GM12878 (cell line): ENCODE measurements at regions not wholly inside any gene's neighbourhood (a gene's known extent, or its start where the extent isn't known, plus 50 kb on each side); places are given as distances from the start of the nearest gene placed in this dataset.

Experiments
- ATAC-seq: fragments of 200-7000 bp; cut with Tn5 transposase; 3 replicates; pipeline ENCODE4 v1.9.1; 2020; ENCODE audit warnings: mild to moderate bottlenecking, moderate library complexity
- BruUV-seq: library from RNA; stranded (reverse); fragments of 400-500 nt; replicated peaks from 2 replicates; lab custom pipeline; 2021; lab: Mats Ljungman, UMichigan
- CTCF ChIA-PET: fragments of 300-600 bp; sonication (Branson Sonifier 250); formaldehyde crosslinking; extraction: SDS; loops from one replicate; lab custom pipeline; 2021; ENCODE audit warnings: inconsistent platforms; lab: Yijun Ruan, JAX
- POLR2A ChIA-PET: fragments of 350-600 bp; formaldehyde crosslinking; extraction: SDS; loops from one replicate; lab custom pipeline; 2021; ENCODE audit warnings: inconsistent platforms; lab: Charles Lee
- RAD21 ChIA-PET: fragments of 300-600 bp; sonication (Branson Sonifier 250); formaldehyde crosslinking; loops from one replicate; lab custom pipeline; 2023; ENCODE audit warnings: antibody characterized with exemption; ENCODE audit not compliant: unreplicated experiment; lab: Charles Lee
- SMC1A ChIA-PET: fragments of 300-600 bp; sonication (Branson Sonifier 250); formaldehyde crosslinking; loops from one replicate; lab custom pipeline; 2023; ENCODE audit not compliant: unreplicated experiment, uncharacterized antibody; lab: Charles Lee
- DNase-seq: peaks from one replicate; pipeline ENCODE4 v3.0.0-alpha.2; 2011; ENCODE audit warnings: low read depth, low spot score
- FAIRE-seq: peaks from 3 replicates; lab custom pipeline; 2011; peaks lifted over from hg19 to GRCh38; lab: Jason Lieb, UNC
- H2AFZ ChIP-seq: 2 replicates; pipeline ENCODE4 v1.6.0; 2011; ENCODE audit warnings: low read depth, low read length, control low read depth; ENCODE audit not compliant: control insufficient read depth
- H3K27ac ChIP-seq: 2 replicates; pipeline ENCODE4 v1.5.1; 2011; ENCODE audit warnings: control low read depth; ENCODE audit not compliant: control insufficient read depth, insufficient read depth
- H3K27me3 ChIP-seq, 2 experiments: replicated peaks in 1 of 2; 2 replicates each; pipeline versions ENCODE4 v1.6.0 to v1.6.1; 2011; ENCODE audit warnings: low read length in 1 of 2; ENCODE audit not compliant: control insufficient read depth in 2 of 2, insufficient read depth in 2 of 2
- H3K36me3 ChIP-seq, 2 experiments: 2 replicates each; pipeline ENCODE4 v1.5.1; 2011; ENCODE audit warnings: low read length in 1 of 2; ENCODE audit not compliant: control insufficient read depth in 2 of 2, insufficient read depth in 2 of 2
- H3K4me1 ChIP-seq: 2 replicates; pipeline ENCODE4 v1.6.1; 2011; ENCODE audit warnings: mild to moderate bottlenecking, low read length, moderate library complexity, mixed read lengths; ENCODE audit not compliant: control insufficient read depth, insufficient read depth
- H3K4me2 ChIP-seq: 2 replicates; pipeline ENCODE4 v1.6.0; 2011; ENCODE audit warnings: control low read depth; ENCODE audit not compliant: control insufficient read depth, insufficient read depth
- H3K4me3 ChIP-seq: fragments of 200-600 bp; sonication (generic); 2 replicates; pipeline ENCODE4 v1.5.1; 2016
- H3K79me2 ChIP-seq: 2 replicates; pipeline ENCODE4 v1.6.0; 2011; ENCODE audit warnings: low read length; ENCODE audit not compliant: control insufficient read depth, insufficient read depth
- H3K9ac ChIP-seq: 2 replicates; pipeline ENCODE4 v1.8.0; 2011; ENCODE audit warnings: low read length, control low read depth, mixed read lengths; ENCODE audit not compliant: control insufficient read depth, insufficient read depth
- H3K9me3 ChIP-seq: replicated peaks from 3 replicates; pipeline ENCODE4 v1.5.1; 2011; ENCODE audit warnings: mild to moderate bottlenecking, low read length; ENCODE audit not compliant: control insufficient read depth, insufficient read depth
- H4K20me1 ChIP-seq: 2 replicates; pipeline ENCODE4 v1.6.0; 2011; ENCODE audit not compliant: control insufficient read depth, insufficient read depth
- WGBS: methylation state at CpG from one replicate; pipeline ENCODE4 v1.1.6; 2016; ENCODE audit warnings: low lambda C conversion rate; ENCODE audit not compliant: insufficient replicate concordance, insufficient coverage; ENCODE audit errors: missing lambda C conversion rate; 5-methylcytosine and 5-hydroxymethylcytosine counted together
- in situ Hi-C: fragments of 300-500 bp; cut with MboI; formaldehyde crosslinking; loops from 9 replicates; pipeline ENCODE4 v1.14.3; 2018; ENCODE audit warnings: mixed read lengths
- intact Hi-C: fragments of 100-400 bp; cut with micrococcal nuclease; formaldehyde crosslinking; loops from one replicate; pipeline ENCODE4 v1.14.2; 2022; ENCODE audit not compliant: unreplicated experiment
- TF ChIP-seq, protein P1 (sequence below): fragments of 150-350 bp; IDR thresholded peaks from 2 replicates; pipeline ENCODE4 v1.6.1; 2016; ENCODE audit warnings: low read depth, low read length

DNA sequence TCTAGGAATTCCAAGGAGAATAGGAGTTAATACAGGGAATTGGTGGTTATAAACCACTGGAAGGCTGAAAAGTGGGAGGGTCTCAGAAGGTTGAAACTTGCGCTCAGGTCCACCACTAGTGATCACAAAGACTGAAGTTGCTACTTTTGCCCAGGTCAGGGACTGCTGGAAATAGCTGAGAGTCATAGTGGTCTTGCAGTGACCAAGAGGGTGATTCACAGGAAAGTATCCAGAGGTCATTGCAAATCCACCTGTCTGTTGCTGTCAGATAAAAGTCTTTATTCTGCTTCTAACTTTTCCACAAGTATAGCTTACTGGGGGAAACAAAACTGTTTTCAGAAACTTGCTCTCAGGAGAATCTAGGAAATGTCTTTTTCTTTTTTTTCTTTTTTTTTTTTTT lies 211.5 kb upstream of the PRSS1 start:
- POLR2A ChIA-PET = no interaction called here
- no peaks in the 10 kb centered on the region for H4K20me1 ChIP-seq
- H3K79me2 ChIP-seq = no peaks in the 10 kb centered on the region
- H3K27ac ChIP-seq = no peak overlapping the region
- RAD21 ChIA-PET = interaction anchor here (0.6 to 4.9 kb wide), 3 partner anchors 46 to 306 kb away, joined by 3 to 48 read pairs (median 5); no protein-coding TSS in a partner anchor
- no peaks in the 10 kb centered on the region for H3K9me3 ChIP-seq
- FAIRE-seq = no peak
- CTCF ChIA-PET = interaction anchor here (0.6 to 4.3 kb wide), 7 partner anchors 9 to 320 kb away, joined by 3 to 62 read pairs (median 10); no protein-coding TSS in a partner anchor
- no peaks in the 10 kb centered on the region for H3K4me1 ChIP-seq
- no peak overlapping the region for H3K4me3 ChIP-seq
- ATAC-seq = no peak
- TF ChIP-seq, protein P1, sequence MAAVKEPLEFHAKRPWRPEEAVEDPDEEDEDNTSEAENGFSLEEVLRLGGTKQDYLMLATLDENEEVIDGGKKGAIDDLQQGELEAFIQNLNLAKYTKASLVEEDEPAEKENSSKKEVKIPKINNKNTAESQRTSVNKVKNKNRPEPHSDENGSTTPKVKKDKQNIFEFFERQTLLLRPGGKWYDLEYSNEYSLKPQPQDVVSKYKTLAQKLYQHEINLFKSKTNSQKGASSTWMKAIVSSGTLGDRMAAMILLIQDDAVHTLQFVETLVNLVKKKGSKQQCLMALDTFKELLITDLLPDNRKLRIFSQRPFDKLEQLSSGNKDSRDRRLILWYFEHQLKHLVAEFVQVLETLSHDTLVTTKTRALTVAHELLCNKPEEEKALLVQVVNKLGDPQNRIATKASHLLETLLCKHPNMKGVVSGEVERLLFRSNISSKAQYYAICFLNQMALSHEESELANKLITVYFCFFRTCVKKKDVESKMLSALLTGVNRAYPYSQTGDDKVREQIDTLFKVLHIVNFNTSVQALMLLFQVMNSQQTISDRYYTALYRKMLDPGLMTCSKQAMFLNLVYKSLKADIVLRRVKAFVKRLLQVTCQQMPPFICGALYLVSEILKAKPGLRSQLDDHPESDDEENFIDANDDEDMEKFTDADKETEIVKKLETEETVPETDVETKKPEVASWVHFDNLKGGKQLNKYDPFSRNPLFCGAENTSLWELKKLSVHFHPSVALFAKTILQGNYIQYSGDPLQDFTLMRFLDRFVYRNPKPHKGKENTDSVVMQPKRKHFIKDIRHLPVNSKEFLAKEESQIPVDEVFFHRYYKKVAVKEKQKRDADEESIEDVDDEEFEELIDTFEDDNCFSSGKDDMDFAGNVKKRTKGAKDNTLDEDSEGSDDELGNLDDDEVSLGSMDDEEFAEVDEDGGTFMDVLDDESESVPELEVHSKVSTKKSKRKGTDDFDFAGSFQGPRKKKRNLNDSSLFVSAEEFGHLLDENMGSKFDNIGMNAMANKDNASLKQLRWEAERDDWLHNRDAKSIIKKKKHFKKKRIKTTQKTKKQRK = no peak
- TF ChIP-seq, all 136 proteins: peak for 0
- Histone ChIP-seq H3K9ac (no peak overlapping the region), H3K27me3 (no peaks in the 10 kb centered on the region), H3K4me2 (no peak overlapping the region), H2AFZ (no peak overlapping the region), H3K36me3 (no peaks in the 10 kb centered on the region)
- SMC1A ChIA-PET = interaction anchor here (0.6 to 1.9 kb wide), 4 partner anchors 17 to 66 kb away, joined by 3 to 13 read pairs (median 4); no protein-coding TSS in a partner anchor
- intact Hi-C loops = loop anchor here (10.0 kb wide), 1 partner anchor 247 kb away; no protein-coding TSS in a partner anchor
- DNase-seq = no peak
- in situ Hi-C loops = no loop called here
- BruUV-seq = no TSS peak
- 38% methylated on average over 1 of the region's 1 CpG for WGBS
